A673 (cell line): ENCODE measurements at regions not wholly inside any gene's neighbourhood (a gene's known extent, or its start where the extent isn't known, plus 50 kb on each side); places are given as distances from the start of the nearest gene placed in this dataset.

Experiments used
- BruUV-seq: library from RNA; stranded (reverse); fragments of 400-500 nt; replicated peaks from 2 replicates; lab custom pipeline; 2021; lab: Mats Ljungman, UMichigan
- CTCF ChIA-PET: fragments of 300-600 bp; sonication (Branson Sonifier 250); formaldehyde crosslinking; loops from one replicate; lab custom pipeline; 2022; ENCODE audit warnings: antibody characterized with exemption; lab: Charles Lee
- POLR2A ChIA-PET: fragments of 300-600 bp; sonication (Branson Sonifier 250); formaldehyde crosslinking; loops from one replicate; lab custom pipeline; 2022; ENCODE audit warnings: antibody characterized with exemption; ENCODE audit not compliant: low non-redundant PET; lab: Charles Lee
- DNase-seq: peaks from one replicate; pipeline ENCODE4 v3.0.0-alpha.2; 2015; ENCODE audit warnings: low spot score
- H3K27ac ChIP-seq: fragments of 200-600 bp; sonication (generic); 2 replicates; pipeline ENCODE4 v1.5.1; 2016; ENCODE audit warnings: mixed run types, low read depth, mild to moderate bottlenecking, mixed read lengths, antibody characterized with exemption, low read length; ENCODE audit not compliant: poor library complexity, severe bottlenecking
- H3K27me3 ChIP-seq: fragments of 200-600 bp; sonication (generic); replicated peaks from 2 replicates; pipeline ENCODE4 v1.6.1; 2017; ENCODE audit warnings: mixed run types, low read depth, mild to moderate bottlenecking, mixed read lengths, antibody characterized with exemption, low read length; ENCODE audit not compliant: insufficient read depth, poor library complexity
- H3K36me3 ChIP-seq: fragments of 200-600 bp; sonication (generic); 2 replicates; pipeline ENCODE4 v1.6.1; 2016; ENCODE audit warnings: mixed run types, mild to moderate bottlenecking, mixed read lengths, antibody characterized with exemption, low read length; ENCODE audit not compliant: insufficient read depth, poor library complexity, severe bottlenecking
- H3K4me1 ChIP-seq: fragments of 200-600 bp; sonication (generic); 2 replicates; pipeline ENCODE4 v1.6.1; 2017; ENCODE audit warnings: mixed run types, mild to moderate bottlenecking, mixed read lengths, antibody characterized with exemption, low read length; ENCODE audit not compliant: insufficient read depth, poor library complexity, severe bottlenecking
- H3K4me3 ChIP-seq: fragments of 200-600 bp; sonication (generic); 2 replicates; pipeline ENCODE4 v1.5.1; 2016; ENCODE audit warnings: low read depth, mixed run types, mild to moderate bottlenecking, mixed read lengths, low read length; ENCODE audit not compliant: poor library complexity, severe bottlenecking
- H3K9me3 ChIP-seq: fragments of 200-600 bp; sonication (generic); 2 replicates; pipeline ENCODE4 v1.6.1; 2016; ENCODE audit warnings: mixed run types, low read depth, mild to moderate bottlenecking, mixed read lengths, antibody characterized with exemption, low read length; ENCODE audit not compliant: poor library complexity, severe bottlenecking
- EZH2 ChIP-seq: fragments of 200-600 bp; sonication (generic); IDR thresholded peaks from 2 replicates; pipeline ENCODE4 v1.6.1; 2017; ENCODE audit warnings: borderline replicate concordance, low read depth, mild to moderate bottlenecking, mixed read lengths, antibody characterized with exemption, low read length; ENCODE audit not compliant: poor library complexity, severe bottlenecking
- intact Hi-C: fragments of 100-400 bp; cut with micrococcal nuclease; formaldehyde crosslinking; loops from one replicate; pipeline ENCODE4 v1.10.0; 2022; ENCODE audit not compliant: unreplicated experiment
- TF ChIP-seq, protein P1 (sequence below): fragments of 300-800, 200-600 bp; sonication (generic); conservative IDR thresholded peaks from 2 replicates; pipeline ENCODE4 v1.5.1; 2017; ENCODE audit warnings: low read depth, mild to moderate bottlenecking, antibody characterized with exemption, low read length, moderate library complexity, mixed read lengths

DNA sequence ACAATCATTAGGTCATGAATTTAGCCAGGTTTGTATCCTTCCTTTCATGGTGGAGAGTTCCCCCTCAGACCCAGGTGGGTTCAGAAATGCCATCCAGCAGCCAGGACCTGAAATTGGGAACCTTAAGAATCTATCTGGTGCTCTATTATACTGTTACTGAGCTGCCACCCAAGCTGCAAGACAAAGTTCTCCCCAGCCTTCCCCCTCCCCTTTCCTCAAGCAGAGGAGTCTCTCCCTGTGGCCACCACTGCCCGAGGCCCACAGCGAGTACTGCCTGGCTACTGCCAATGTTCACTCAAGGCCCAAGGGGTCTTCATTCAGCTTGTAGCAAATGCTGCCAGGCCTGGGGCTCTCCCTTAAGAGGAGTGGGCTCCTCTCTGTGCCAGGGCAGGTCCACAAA is 133.8 kb downstream of the TMEM38B start:
- TF ChIP-seq, protein P1, sequence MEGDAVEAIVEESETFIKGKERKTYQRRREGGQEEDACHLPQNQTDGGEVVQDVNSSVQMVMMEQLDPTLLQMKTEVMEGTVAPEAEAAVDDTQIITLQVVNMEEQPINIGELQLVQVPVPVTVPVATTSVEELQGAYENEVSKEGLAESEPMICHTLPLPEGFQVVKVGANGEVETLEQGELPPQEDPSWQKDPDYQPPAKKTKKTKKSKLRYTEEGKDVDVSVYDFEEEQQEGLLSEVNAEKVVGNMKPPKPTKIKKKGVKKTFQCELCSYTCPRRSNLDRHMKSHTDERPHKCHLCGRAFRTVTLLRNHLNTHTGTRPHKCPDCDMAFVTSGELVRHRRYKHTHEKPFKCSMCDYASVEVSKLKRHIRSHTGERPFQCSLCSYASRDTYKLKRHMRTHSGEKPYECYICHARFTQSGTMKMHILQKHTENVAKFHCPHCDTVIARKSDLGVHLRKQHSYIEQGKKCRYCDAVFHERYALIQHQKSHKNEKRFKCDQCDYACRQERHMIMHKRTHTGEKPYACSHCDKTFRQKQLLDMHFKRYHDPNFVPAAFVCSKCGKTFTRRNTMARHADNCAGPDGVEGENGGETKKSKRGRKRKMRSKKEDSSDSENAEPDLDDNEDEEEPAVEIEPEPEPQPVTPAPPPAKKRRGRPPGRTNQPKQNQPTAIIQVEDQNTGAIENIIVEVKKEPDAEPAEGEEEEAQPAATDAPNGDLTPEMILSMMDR, result no peak
- TF ChIP-seq EZH2, result no peak
- BruUV-seq, result no TSS peak

GRCh38 chr9:105828596-105829213 is 134.4 kb downstream of the TMEM38B start:
- TF ChIP-seq EZH2, result no peak
- TF ChIP-seq, protein P1, result no peak
- H3K9me3 ChIP-seq, result no peaks in the 10 kb centered on the region
- H3K4me3 ChIP-seq, result no peak overlapping the region
- no TSS peak for BruUV-seq
- DNase-seq, result no peak
- no peaks in the 10 kb centered on the region for H3K36me3 ChIP-seq
- ChIA-PET POLR2A (no interaction called here), CTCF (no interaction called here)
- intact Hi-C loops, result no loop called here
- H3K4me1 ChIP-seq, result no peaks in the 10 kb centered on the region
- H3K27ac ChIP-seq, result no peak overlapping the region
- H3K27me3 ChIP-seq, result no peaks in the 10 kb centered on the region

More for the DNA sequence above, 133.8 kb downstream of the TMEM38B start:
- POLR2A ChIA-PET, result no interaction called here
- H3K36me3 ChIP-seq, result no peaks in the 10 kb centered on the region
- no peak overlapping the region for H3K4me3 ChIP-seq
- H3K9me3 ChIP-seq, result no peaks in the 10 kb centered on the region
- no peaks in the 10 kb centered on the region for H3K4me1 ChIP-seq
- CTCF ChIA-PET, result no interaction called here
- no peak for DNase-seq
- intact Hi-C loops, result no loop called here
- H3K27me3 ChIP-seq, result no peaks in the 10 kb centered on the region
- no peak overlapping the region for H3K27ac ChIP-seq

GRCh38 chr9:105830461-105830860 is 136.1 kb downstream of the TMEM38B start:
- intact Hi-C loops, result no loop called here
- no peaks in the 10 kb centered on the region for H3K4me1 ChIP-seq
- H3K36me3 ChIP-seq, result no peaks in the 10 kb centered on the region
- no TSS peak for BruUV-seq
- no peak overlapping the region for H3K4me3 ChIP-seq
- DNase-seq, result no peak
- TF ChIP-seq EZH2, result no peak
- TF ChIP-seq, protein P1, result no peak
- POLR2A ChIA-PET, result no interaction called here
- CTCF ChIA-PET, result no interaction called here
- no peak overlapping the region for H3K27ac ChIP-seq
- H3K9me3 ChIP-seq, result no peaks in the 10 kb centered on the region
- H3K27me3 ChIP-seq, result no peaks in the 10 kb centered on the region
